Heart right ventricle (tissue), 16 donors: ENCODE measurements at regions not wholly inside any gene's neighbourhood (a gene's known extent, or its start where the extent isn't known, plus 50 kb on each side); places are given as distances from the start of the nearest gene placed in this dataset.

Source experiments
- ATAC-seq, 8 donors: fragments of 200-7000 bp; cut with Tn5 transposase; one replicate each; pipeline ENCODE4 v1.9.1; 2020; ENCODE audit warnings: mild to moderate bottlenecking in 8 of 8, moderate library complexity in 8 of 8, moderate number of reproducible peaks in 1 of 8
- DNase-seq, 2 donors: peaks; one replicate each; pipeline ENCODE4 v3.0.0-alpha.2; 2020
- H3K27ac ChIP-seq, 10 donors: fragments of 200-600 bp; sonication (generic) in 2 of 10; one replicate each; pipeline versions ENCODE4 v1.5.0 to v1.8.0; 2020 to 2022; ENCODE audit warnings: mild to moderate bottlenecking in 3 of 10
- H3K27me3 ChIP-seq, 7 donors: fragments of 200-600 bp; one replicate each; pipeline ENCODE4 v1.8.0; 2021 to 2022; ENCODE audit warnings: mild to moderate bottlenecking in 2 of 7
- H3K36me3 ChIP-seq, 9 donors: fragments of 200-600 bp; sonication (generic) in 1 of 9; one replicate each; pipeline versions ENCODE4 v1.5.0 to v1.8.0; 2020 to 2022; ENCODE audit warnings: mild to moderate bottlenecking in 2 of 9
- H3K4me1 ChIP-seq, 9 donors: fragments of 200-600 bp; sonication (generic) in 1 of 9; one replicate each; pipeline versions ENCODE4 v1.5.0 to v1.8.0; 2020 to 2022; ENCODE audit warnings: mild to moderate bottlenecking in 4 of 9
- H3K4me3 ChIP-seq, 10 donors: fragments of 200-600 bp; sonication (generic) in 2 of 10; one replicate each; pipeline versions ENCODE4 v1.5.0 to v1.8.0; 2020 to 2022; ENCODE audit warnings: mild to moderate bottlenecking in 7 of 10, moderate library complexity in 2 of 10
- H3K9me3 ChIP-seq, 11 donors: fragments of 200-600 bp in 10 of 11; sonication (generic) in 2 of 11; one replicate each; pipeline versions ENCODE4 v1.5.0 to v1.8.0; 2013 to 2022; ENCODE audit warnings: mild to moderate bottlenecking in 2 of 11, control low read depth in 1 of 11, moderate library complexity in 1 of 11
- CTCF ChIP-seq, 9 donors: fragments of 200-600 bp; sonication (generic) in 2 of 9; IDR thresholded peaks; one replicate each; pipeline versions ENCODE4 v1.5.0 to v1.8.0; 2021 to 2022; ENCODE audit warnings: antibody characterized with exemption in 9 of 9, mild to moderate bottlenecking in 5 of 9, moderate library complexity in 1 of 9
- WGBS, 2 donors: extraction: QIAGEN DNeasy Blood & Tissue Kit; methylation state at CpG; one replicate each; pipeline ENCODE4 v1.1.7; 2013; ENCODE audit warnings: inconsistent platforms in 1 of 2; 5-methylcytosine and 5-hydroxymethylcytosine counted together
- intact Hi-C, 10 donors: fragments of 100-400 bp; cut with DNase I; formaldehyde crosslinking; loops; one replicate each; pipeline versions ENCODE4 v1.11.1 to v1.14.2; 2022
- donor health status: Arrhythmogenic right ventricular cardiomyopathy.
- donor health status: ischemic (EF 13 %, LVEDD 7.1; RV severe dilation, severe dysfunction).
- donor health status: healthy with polysubstance abuse.
- donor health status: DM: no; HTN: yes; CAD: no.
- donor health status: DM: no; HTN: no; CAD: no.
- donor health status: ischemic (EF 25% LVEDD 6.9; RV normal size, moderate dysfunction).
- donor health status: ischemic (EF 25% LVEDD 5.7; RV mildly dilated, moderate dysfunction).
- donor health status: healthy.
- donor health status: DM: yes; HTN: yes; CAD: no.
- donor health status: Ischemic cardiomyopathy.
- donor health status: ischemic (EF 35%, LVEDD 5.7; RV mildly dilated, moderate dysfunction).
- donor health status: nonischemic (EF 11% LVEDD 7.7; RV severe dilation, severe dysfunction).
- donor health status: DM: yes; HTN: yes; CAD: no.
- donor health status: PGD.
- donor health status: ischemic (EF 29% LVEDD 5.4; RV normal size, mild dysfunction).
- donor health status: nonischemic (EF 23%, LVEDD 6.1; RV moderate dilation, normal function).

GRCh38 chr1:59046730-59047157 is 250.2 kb upstream of the FGGY start:
- ATAC-seq, result no peak
- intact Hi-C loops, result loop anchor here in 1 of 10 donors (10.0 kb wide), 1 partner anchor 262 kb away; the partner anchor contains the start of gene JUN
- DNase-seq, result no peak
- no peak overlapping the region for H3K4me3 ChIP-seq
- peaks cover 0 to 47% (median 18%) of the 10 kb centered on the region in 9 donors for H3K4me1 ChIP-seq
- 55 to 63% methylated on average over 2 of the region's 2 CpGs for WGBS, 2 donors
- no peaks in the 10 kb centered on the region for H3K27me3 ChIP-seq
- no peaks in the 10 kb centered on the region for H3K36me3 ChIP-seq
- H3K9me3 ChIP-seq, result no peaks in the 10 kb centered on the region
- peak overlapping the region in 1 of 10 donors; percentile 52 for H3K27ac ChIP-seq
- peak in 1 of 9 donors; percentile 33 for TF ChIP-seq CTCF (IDR thresholded peaks at IDR 0.05)

- no peak for ATAC-seq
- intact Hi-C loops, result loop anchor here in 3 of 10 donors (10.0 kb wide), 2 partner anchors 266 to 654 kb away; partner anchors contain the start of gene JUN (in 2 of the 3)
- H3K36me3 ChIP-seq, result no peaks in the 10 kb centered on the region
- H3K4me1 ChIP-seq, result peaks cover 0 to 24% (median 4%) of the 10 kb centered on the region in 9 donors
- no peak overlapping the region for H3K4me3 ChIP-seq
- no peaks in the 10 kb centered on the region for H3K27me3 ChIP-seq
- WGBS, 2 donors, result 71 to 81% methylated on average over 4 of the region's 4 CpGs
- no peak overlapping the region for H3K27ac ChIP-seq
- TF ChIP-seq CTCF (IDR thresholded peaks at IDR 0.05), result no peak
- H3K9me3 ChIP-seq, result no peaks in the 10 kb centered on the region
- no peak for DNase-seq
These were observed 245.9 kb upstream of the FGGY start for GRCh38 chr1:59051007-59051406.

- Histone ChIP-seq H3K27ac (no peak overlapping the region), H3K9me3 (no peaks in the 10 kb centered on the region), H3K4me3 (no peak overlapping the region), H3K36me3 (no peaks in the 10 kb centered on the region), H3K27me3 (no peaks in the 10 kb centered on the region), H3K4me1 (peaks cover 3 to 24% (median 15%) of the 10 kb centered on the region in 9 donors)
- no peak for ATAC-seq
- no peak for DNase-seq
- intact Hi-C loops, result loop anchor here in 3 of 10 donors (10.0 kb wide), 2 partner anchors 267 to 653 kb away; partner anchors contain the start of gene JUN (in 2 of the 3)
- 73 to 77% methylated on average over 5 of the region's 5 CpGs for WGBS, 2 donors
- TF ChIP-seq CTCF (IDR thresholded peaks at IDR 0.05), result no peak
These were observed 244.7 kb upstream of the FGGY start for GRCh38 chr1:59052166-59052590.

GRCh38 chr1:59054172-59054571 is 242.7 kb upstream of the FGGY start:
- 98 to 100% methylated on average over 1 of the region's 1 CpG for WGBS, 2 donors
- intact Hi-C loops, result loop anchor here in 3 of 10 donors (10.0 kb wide), 2 partner anchors 269 to 651 kb away; partner anchors contain the start of gene JUN (in 2 of the 3)
- Histone ChIP-seq H3K36me3 (no peaks in the 10 kb centered on the region), H3K4me3 (no peak overlapping the region), H3K4me1 (peaks cover 7 to 31% (median 21%) of the 10 kb centered on the region in 9 donors), H3K27ac (no peak overlapping the region), H3K27me3 (no peaks in the 10 kb centered on the region), H3K9me3 (no peaks in the 10 kb centered on the region)
- no peak for DNase-seq
- ATAC-seq, result no peak
- no peak for TF ChIP-seq CTCF (IDR thresholded peaks at IDR 0.05)
